ENCODE measurements at regions not wholly inside any gene's neighbourhood (a gene's known extent, or its start where the extent isn't known, plus 50 kb on each side); places are given as distances from the start of the nearest gene placed in this dataset.
"Not testable (repeated sequence)": the region's sequence is repeated elsewhere in the genome, so short reads cannot be mapped to it uniquely, and the experiment has no call there.

GRCh38 chr4:3875466-3875865 lies 109.3 kb downstream of the ADRA2C start:
- DNase-seq (ENCODE audit: low read depth, low spot score), result no peak
- no peak overlapping the region for H3K27ac ChIP-seq

GRCh38 chr4:3876057-3876845 lies 110.1 kb downstream of the ADRA2C start:
- DNase-seq (ENCODE audit: low read depth, low spot score); H3K27ac ChIP-seq: not testable (repeated sequence)

- no peak overlapping the region for H3K27ac ChIP-seq
- no peak for DNase-seq (ENCODE audit: low read depth, low spot score)
Observed at GRCh38 chr4:3877236-3877635, 111.1 kb downstream of the ADRA2C start.

DNA sequence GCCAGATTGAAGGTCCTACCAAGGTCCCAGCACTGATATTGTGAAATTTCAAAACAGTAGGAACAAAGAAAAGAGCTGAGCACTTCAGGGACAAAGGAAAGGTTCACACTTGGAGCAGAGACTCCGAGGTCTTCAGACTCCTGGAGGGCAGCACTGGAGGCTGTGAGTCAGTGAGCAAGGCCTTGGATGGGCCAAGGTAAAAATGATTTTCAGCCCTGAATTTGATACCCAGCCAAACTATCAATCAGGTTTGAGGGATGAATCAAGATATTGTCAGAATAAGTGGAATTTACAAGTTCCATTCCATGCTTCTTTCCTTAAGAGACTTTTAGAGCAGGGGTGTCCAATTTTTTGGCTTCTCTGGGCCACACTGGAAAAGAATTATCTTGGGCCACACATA lies 111.7 kb downstream of the ADRA2C start:
- H3K27ac ChIP-seq, result no peak overlapping the region
- no peak for DNase-seq (ENCODE audit: low read depth, low spot score)

DNA sequence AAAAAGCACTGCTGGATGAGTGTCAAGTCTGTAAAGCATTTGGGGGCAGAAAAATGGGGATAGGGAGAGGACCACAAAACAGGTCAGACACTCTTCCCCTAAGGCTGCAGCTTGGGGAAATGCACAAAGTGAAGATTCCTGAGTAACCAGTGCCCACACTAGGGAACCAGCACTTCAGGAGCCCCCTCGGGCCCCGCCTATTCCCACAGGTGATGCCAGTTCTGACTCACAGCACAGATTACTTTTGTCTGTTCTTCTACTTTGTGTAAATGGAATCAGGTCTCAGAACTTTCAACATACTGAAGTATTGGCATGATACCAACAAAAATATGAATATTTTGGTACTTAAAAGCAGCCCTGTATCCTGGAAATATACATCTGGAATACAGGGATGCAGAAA lies 112.5 kb downstream of the ADRA2C start:
- no peak for DNase-seq (ENCODE audit: low read depth, low spot score)
- no peak overlapping the region for H3K27ac ChIP-seq

DNA sequence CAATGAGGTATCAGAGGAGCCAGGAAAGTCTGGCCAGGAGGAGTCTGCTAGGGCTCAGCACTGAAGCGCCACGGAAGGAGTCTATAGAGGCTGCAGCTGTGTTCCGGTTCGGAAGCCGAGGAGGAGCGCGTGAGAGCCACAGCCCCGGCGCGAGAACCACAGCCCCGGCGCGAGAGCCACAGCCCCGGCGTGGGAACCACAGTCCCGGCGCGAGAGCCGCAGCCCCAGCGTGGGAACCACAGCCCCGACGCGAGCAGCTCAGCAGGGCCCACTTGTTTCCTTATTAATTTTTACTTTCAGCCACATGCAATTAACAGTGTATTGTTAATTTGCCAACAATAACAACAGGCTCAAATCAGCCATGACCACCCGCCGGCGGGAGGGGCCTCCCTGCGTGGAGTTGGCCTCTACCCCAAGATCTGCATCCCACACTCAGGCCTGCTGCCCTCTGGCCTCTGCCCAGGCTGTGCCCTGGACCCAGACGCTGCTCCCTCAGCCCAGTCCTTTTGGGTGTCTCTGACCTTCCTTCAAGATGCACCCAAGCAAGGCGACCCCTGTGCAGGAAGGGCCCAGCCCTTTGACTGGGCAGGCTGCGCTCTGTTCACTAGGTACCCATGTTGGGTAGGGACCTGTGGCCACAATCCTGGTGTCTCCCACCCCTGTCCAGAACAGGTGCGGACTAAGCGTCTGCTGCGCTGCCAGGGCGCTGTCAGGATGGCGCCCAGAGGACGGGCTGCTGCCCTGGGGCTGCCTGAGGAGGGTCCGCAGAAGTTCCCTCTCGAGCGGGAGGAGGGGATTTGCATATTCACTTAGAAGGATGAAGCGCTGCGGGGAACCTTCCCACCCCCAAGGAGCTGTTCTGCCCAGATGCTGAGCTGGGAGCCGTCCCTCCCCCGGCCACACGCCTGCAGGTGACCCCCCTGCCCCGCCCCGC lies 113.8 kb downstream of the ADRA2C start:
- H3K27ac ChIP-seq, result no peak overlapping the region
- DNase-seq (ENCODE audit: low read depth, low spot score), result no peak

DNA sequence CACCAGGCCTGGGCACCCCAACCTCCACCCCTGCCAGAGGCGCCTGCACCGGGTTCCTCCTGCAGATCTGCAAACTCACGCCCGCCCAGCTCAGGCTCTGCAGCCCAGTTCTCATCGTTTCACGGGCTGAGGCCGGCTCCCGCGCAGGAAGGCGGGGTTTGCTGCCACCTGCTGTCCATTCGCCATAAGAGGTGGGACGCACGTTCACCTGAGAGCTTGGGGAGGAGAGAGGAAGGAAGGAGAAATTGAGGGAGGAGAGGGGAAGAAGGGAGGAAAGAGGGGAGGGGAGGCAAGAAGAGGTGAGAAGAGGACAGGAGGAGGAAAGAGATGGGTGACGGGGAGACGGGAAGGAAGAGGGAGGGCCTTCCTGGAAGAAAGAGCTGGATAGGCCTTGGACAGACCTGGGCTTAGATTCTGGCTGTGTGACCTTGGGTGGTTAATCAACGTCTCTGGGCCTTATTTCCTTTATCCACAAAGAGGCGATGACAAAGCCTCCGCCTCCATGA lies 114.5 kb downstream of the ADRA2C start:
- DNase-seq (ENCODE audit: low read depth, low spot score), result no peak
- no peak overlapping the region for H3K27ac ChIP-seq

- DNase-seq (ENCODE audit: low read depth, low spot score); H3K27ac ChIP-seq: not testable (repeated sequence)
Observed at GRCh38 chr4:3882316-3882885, 116.2 kb downstream of the ADRA2C start.

- H3K27ac ChIP-seq; DNase-seq (ENCODE audit: low read depth, low spot score): not testable (repeated sequence)
Observed at GRCh38 chr4:3884261-3884660, 118.1 kb downstream of the ADRA2C start.

GRCh38 chr4:3893590-3893989 lies 127.4 kb downstream of the ADRA2C start:
- H3K27ac ChIP-seq; DNase-seq (ENCODE audit: low read depth, low spot score): not testable (repeated sequence)

- DNase-seq (ENCODE audit: low read depth, low spot score); H3K27ac ChIP-seq: not testable (repeated sequence)
Observed at GRCh38 chr4:3894086-3894959, 128.1 kb downstream of the ADRA2C start.

GRCh38 chr4:3896441-3896840 lies 130.3 kb downstream of the ADRA2C start:
- no peak for DNase-seq (ENCODE audit: low read depth, low spot score)
- H3K27ac ChIP-seq, result no peak overlapping the region

GRCh38 chr4:3896871-3897578 lies 130.8 kb downstream of the ADRA2C start:
- H3K27ac ChIP-seq, result not testable (repeated sequence)

GRCh38 chr4:3898098-3898497 lies 131.9 kb downstream of the ADRA2C start:
- no peak for DNase-seq (ENCODE audit: low read depth, low spot score)
- H3K27ac ChIP-seq, result no peak overlapping the region

More at GRCh38 chr4:3896871-3897578, 130.8 kb downstream of the ADRA2C start:
- DNase-seq (ENCODE audit: low read depth, low spot score), result not testable (repeated sequence)

DNA sequence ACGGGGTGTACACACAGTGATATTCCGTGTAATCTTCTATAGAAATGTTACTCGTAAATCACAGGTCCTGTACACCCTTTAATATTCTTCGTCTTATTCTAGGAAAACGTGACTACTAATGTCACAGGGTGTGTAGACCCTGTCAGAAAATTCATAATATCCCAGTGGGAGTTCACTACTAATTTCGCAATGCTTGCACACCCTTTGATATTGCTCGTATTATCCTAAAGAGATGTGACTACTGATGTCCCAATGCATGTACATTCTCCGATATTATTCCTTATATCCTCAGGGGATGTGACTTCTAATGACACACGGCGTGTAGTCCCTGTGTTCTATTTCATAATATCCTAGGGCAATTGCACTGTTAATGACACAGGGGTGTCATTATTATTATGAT lies 132.7 kb downstream of the ADRA2C start:
- not testable (repeated sequence) for DNase-seq (ENCODE audit: low read depth, low spot score); H3K27ac ChIP-seq

DNA sequence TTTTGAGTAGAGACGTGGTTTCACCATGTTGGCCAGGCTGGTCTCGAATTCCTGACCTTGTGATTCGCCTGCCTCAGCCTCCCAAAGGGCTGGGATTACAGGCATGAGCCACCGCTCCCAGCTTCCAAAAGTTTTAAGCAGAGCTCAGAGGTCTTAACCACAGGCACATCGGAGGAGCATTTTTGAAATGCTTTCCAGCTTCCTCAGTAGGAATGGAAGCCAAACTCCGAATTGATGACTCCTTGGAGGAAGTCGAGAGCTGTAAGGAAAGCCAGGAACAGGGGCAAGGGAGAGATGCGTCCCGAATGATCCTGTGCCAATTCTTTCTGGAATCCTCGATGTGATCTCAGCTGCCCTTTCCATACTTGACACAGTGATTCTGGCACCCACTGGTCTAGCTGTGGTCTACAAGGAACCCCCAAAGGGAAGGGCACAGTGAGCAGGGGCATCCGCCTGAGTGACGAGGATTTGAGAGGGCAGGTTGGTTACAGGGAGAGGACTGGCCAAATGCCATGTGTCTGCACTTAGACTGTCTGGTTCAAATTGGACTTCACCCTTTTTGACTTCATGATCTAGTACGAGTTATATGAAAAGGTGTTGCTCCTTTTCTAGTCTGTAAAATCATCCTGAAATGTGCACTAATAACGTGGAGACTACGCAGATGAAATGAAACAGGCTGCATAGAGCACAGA lies 138.2 kb downstream of the ADRA2C start:
- not testable (repeated sequence) for H3K27ac ChIP-seq

DNA sequence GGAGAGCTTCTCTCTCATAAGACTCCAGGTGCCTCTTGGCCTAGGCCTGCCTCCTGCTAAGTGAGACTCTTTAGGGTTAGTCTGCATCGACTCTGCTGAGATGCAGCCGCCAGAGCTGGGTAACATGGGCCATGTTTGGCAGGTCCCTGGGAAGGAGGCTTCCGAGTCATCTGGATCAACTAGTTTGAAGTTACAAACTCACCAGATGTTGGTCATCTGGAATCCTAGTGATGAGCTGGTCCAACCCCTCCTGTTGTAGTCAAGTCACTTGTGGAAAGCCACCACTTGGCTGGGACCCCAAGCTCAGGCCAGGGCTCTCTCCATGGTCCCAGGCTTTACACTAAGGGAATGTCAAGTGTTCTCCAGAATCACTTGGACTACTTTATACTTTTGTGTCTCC lies 143.4 kb downstream of the ADRA2C start:
- DNase-seq (ENCODE audit: low read depth, low spot score); H3K27ac ChIP-seq: not testable (repeated sequence)

More for the DNA sequence above, 138.2 kb downstream of the ADRA2C start:
- not testable (repeated sequence) for DNase-seq (ENCODE audit: low read depth, low spot score)

GRCh38 chr4:3910161-3910950 lies 144.2 kb downstream of the ADRA2C start:
- DNase-seq (ENCODE audit: low read depth, low spot score); H3K27ac ChIP-seq: not testable (repeated sequence)

All from epithelial cell of prostate (primary cell).